HEK293T (cell line): ENCODE measurements at regions not wholly inside any gene's neighbourhood (a gene's known extent, or its start where the extent isn't known, plus 50 kb on each side); places are given as distances from the start of the nearest gene placed in this dataset.

ENCODE experiments used
- CTCF ChIA-PET: fragments of 350-600 bp; formaldehyde crosslinking; extraction: SDS; loops from one replicate; lab custom pipeline; 2021; ENCODE audit warnings: antibody characterized with exemption, inconsistent platforms; lab: Yijun Ruan, JAX
- POLR2A ChIA-PET: fragments of 350-600 bp; formaldehyde crosslinking; extraction: SDS; loops from one replicate; lab custom pipeline; 2020; ENCODE audit warnings: antibody characterized with exemption, inconsistent platforms; lab: Yijun Ruan, JAX
- DNase-seq: peaks from one replicate; pipeline ENCODE4 v3.0.0; 2012; ENCODE audit warnings: mixed read lengths; ENCODE audit errors: extremely low spot score
- ARNT ChIP-seq: fragments of 450-650 bp; IDR thresholded peaks from 2 replicates; pipeline ENCODE4 v1.6.1; 2017; ENCODE audit warnings: mild to moderate bottlenecking
- BHLHE40 ChIP-seq: fragments of 450-650 bp; IDR thresholded peaks from 2 replicates; pipeline ENCODE4 v1.6.1; 2016; ENCODE audit warnings: mild to moderate bottlenecking, moderate library complexity, borderline replicate concordance
- CTBP1 ChIP-seq: fragments of 450-650 bp; IDR thresholded peaks from 2 replicates; pipeline ENCODE4 v1.6.1; 2016; ENCODE audit warnings: borderline replicate concordance
- ELF4 ChIP-seq: fragments of 450-650 bp; IDR thresholded peaks from 2 replicates; pipeline ENCODE4 v1.6.1; 2017; ENCODE audit warnings: antibody characterized with exemption
- FOXA1 ChIP-seq: fragments of 450-650 bp; IDR thresholded peaks from 2 replicates; pipeline ENCODE4 v1.6.1; 2016; ENCODE audit warnings: mild to moderate bottlenecking
- FOXK2 ChIP-seq: fragments of 450-650 bp; IDR thresholded peaks from 2 replicates; pipeline ENCODE4 v1.6.1; 2016; ENCODE audit warnings: mild to moderate bottlenecking
- FOXM1 ChIP-seq: fragments of 450-650 bp; IDR thresholded peaks from 2 replicates; pipeline ENCODE4 v1.6.1; 2017; ENCODE audit warnings: mild to moderate bottlenecking, borderline replicate concordance
- HDGF ChIP-seq: fragments of 450-650 bp; IDR thresholded peaks from 2 replicates; pipeline ENCODE4 v1.6.1; 2017; ENCODE audit warnings: antibody characterized with exemption, borderline replicate concordance
- L3MBTL2 ChIP-seq: fragments of 450-650 bp; conservative IDR thresholded peaks from 2 replicates; pipeline ENCODE4 v1.6.1; 2016; ENCODE audit warnings: mild to moderate bottlenecking
- LEF1 ChIP-seq: fragments of 450-650 bp; IDR thresholded peaks from 2 replicates; pipeline ENCODE4 v1.6.1; 2017; ENCODE audit warnings: mild to moderate bottlenecking, borderline replicate concordance
- NFRKB ChIP-seq: fragments of 450-650 bp; IDR thresholded peaks from 2 replicates; pipeline ENCODE4 v1.6.1; 2016; ENCODE audit warnings: mild to moderate bottlenecking, moderate library complexity
- SP1 ChIP-seq: fragments of 450-650 bp; IDR thresholded peaks from 2 replicates; pipeline ENCODE4 v1.6.1; 2017
- SUZ12 ChIP-seq: fragments of 450-650 bp; IDR thresholded peaks from 2 replicates; pipeline ENCODE4 v1.6.1; 2016; ENCODE audit warnings: mild to moderate bottlenecking
- TARDBP ChIP-seq: fragments of 450-650 bp; IDR thresholded peaks from 2 replicates; pipeline ENCODE4 v1.6.1; 2016
- ZNF384 ChIP-seq: fragments of 450-650 bp; IDR thresholded peaks from 2 replicates; pipeline ENCODE4 v1.6.1; 2016
- TF ChIP-seq, protein P1 (sequence below): fragments of 450-650 bp; IDR thresholded peaks from 2 replicates; pipeline ENCODE4 v1.6.1; 2016

DNA sequence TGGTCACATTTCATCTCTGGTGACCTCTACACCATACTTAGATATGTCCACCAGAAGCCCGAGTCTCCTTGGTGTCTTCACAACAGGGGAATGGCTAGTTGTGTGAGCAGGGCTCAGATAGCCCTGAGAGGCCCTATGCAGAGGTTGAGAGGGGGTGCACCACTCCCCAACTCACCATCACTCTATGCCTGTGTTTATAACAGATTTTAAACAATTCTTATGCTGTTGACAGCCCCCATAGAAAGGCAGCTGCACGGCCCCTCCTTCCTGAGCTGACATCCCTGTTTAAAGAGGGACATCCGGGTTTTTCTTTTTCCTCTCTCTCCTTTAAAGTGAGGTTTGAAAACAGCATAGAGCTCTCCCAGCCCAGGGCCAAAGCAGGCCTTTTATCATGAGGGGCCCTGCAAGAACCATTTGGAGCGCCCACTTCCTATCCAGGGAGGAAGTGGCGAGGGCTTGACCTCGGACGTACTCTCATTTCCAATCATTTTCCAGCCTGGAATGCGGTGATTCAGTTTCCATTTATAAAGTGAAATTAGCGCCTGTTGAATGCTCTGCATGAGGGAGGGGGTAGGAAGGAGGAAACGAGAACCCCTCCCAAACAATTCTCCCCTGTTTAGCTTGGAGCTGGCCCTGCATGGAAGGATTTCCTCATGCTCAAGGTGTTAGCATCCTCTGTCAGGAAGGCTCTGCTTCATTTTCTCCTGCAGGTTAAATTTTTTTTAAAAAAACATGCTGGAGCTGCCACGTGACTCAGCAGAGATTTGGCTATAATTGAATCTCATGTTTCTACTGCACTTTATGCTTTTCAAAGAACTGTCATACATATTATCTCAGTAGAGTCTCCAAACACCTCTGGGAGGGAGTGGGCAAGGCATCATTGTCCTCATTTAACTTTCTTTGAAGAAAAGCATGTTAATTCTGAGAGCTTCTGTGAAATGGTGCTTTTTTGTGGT, 117.5 kb downstream of the DDX1 start:
- DNase-seq: no peak
- TF ChIP-seq NFRKB (no peak), CTBP1 (no peak), TARDBP (no peak), SP1 (no peak), HDGF (no peak), ELF4 (no peak), L3MBTL2 (no peak), FOXA1 (no peak), BHLHE40 (no peak), SUZ12 (no peak), ARNT (no peak), FOXK2 (no peak), LEF1 (no peak), ZNF384 (no peak), FOXM1 (no peak)
- TF ChIP-seq, protein P1, sequence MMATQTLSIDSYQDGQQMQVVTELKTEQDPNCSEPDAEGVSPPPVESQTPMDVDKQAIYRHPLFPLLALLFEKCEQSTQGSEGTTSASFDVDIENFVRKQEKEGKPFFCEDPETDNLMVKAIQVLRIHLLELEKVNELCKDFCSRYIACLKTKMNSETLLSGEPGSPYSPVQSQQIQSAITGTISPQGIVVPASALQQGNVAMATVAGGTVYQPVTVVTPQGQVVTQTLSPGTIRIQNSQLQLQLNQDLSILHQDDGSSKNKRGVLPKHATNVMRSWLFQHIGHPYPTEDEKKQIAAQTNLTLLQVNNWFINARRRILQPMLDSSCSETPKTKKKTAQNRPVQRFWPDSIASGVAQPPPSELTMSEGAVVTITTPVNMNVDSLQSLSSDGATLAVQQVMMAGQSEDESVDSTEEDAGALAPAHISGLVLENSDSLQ: no peak
- POLR2A ChIA-PET: no interaction called here
- CTCF ChIA-PET: no interaction called here

DNA sequence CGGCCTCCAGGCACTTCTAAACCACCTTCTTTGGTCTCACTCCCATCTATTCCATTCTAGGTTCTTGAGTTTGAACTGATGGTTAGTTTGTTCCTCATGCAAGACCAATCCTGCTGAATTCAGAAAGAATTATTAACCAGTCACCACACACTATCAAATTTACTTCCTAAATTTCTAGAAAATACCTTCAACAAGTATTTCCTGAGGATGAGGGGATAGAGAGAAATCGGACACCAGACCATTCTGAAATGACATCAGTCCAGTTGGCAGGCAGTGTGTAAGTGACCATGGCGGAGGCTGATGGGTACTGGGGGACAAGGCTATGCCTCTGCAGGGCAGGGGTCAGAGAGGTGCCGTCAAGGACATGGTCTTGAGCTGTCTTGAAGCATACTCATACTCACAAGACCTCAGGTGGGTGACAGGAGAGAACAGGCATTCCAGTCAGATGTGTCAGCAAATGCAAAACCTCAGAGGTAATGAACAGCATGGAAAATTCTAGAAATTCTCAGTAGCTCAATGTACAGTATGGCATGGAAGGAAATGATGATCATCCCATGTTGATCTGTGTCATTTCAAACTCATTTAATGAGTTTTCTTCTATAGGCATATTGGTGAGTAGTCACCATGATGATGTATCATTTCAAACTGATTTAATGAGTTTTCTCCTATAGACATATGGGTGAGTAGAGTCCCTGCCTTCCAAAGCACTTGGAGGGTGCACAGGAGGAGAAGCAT, 119.6 kb downstream of the DDX1 start:
- POLR2A ChIA-PET: no interaction called here

DNA sequence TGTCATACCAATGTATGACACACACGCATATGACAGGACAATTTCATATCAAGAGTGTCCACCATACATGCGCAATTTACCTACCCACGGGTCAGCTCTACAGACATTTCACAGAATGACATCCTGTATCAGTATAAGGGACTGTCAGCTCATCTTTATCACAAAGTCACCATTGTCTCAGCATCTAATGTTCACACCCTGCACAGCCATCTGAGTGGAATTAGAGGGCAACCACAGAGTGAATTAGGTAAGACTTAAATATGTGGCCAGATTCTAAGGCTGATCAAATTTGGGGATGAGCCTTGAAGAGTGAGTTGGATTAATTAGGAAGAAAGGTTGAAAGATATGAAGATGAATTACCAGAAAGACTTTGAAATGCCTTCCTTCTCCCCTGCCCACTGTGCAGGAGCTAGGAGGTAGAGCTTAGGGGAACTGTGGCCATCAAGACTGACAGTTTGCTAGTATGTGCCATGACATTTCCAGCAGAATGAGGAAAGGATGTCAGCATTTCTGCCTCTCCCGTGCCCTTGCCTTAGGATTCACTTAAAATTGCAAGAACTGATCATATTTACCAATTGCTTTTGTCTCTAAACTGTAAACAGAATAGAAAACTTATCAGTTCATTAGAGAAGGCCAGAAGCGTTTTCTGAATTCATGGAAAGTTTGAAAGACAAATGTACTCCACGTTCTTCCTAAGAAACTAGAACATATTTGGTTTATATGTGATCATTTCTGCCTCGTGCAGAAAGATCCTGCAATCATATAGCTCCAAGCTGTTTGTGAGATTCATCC, 121.1 kb downstream of the DDX1 start:
- TF ChIP-seq FOXM1 (no peak), LEF1 (no peak), ZNF384 (no peak), SUZ12 (no peak), BHLHE40 (no peak), ELF4 (no peak), NFRKB (no peak), L3MBTL2 (no peak), FOXK2 (no peak), ARNT (no peak), CTBP1 (no peak), FOXA1 (no peak)
- TF ChIP-seq, protein P1: no peak
- POLR2A ChIA-PET: no interaction called here
- DNase-seq: no peak
- CTCF ChIA-PET: no interaction called here

More for the DNA sequence above, 119.6 kb downstream of the DDX1 start:
- CTCF ChIA-PET: no interaction called here
- no peak for DNase-seq
- no peak for TF ChIP-seq TARDBP
- TF ChIP-seq, protein P1: no peak
- TF ChIP-seq FOXA1: no peak

DNA sequence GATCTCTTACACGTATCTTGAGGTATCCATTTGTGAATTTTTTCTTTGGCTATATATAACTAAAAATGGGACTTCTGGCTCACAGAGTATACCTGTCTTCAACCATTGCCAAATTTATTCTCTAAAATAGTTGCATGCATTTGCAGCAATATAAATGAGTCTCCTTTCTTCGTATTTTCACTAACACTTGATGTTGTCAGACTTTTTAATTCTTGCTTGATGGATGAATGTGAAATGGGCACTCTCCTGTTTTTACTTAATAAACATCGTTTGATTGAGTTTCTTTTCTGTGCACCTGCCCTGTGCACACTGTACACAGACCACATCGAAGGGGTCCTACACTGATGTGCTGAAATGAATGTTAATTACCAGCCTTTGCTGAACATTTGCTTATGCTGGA, 121.8 kb downstream of the DDX1 start:
- DNase-seq: no peak
- CTCF ChIA-PET: no interaction called here
- TF ChIP-seq CTBP1: no peak
- no peak for TF ChIP-seq HDGF
- TF ChIP-seq, protein P1: no peak
- TF ChIP-seq FOXA1: no peak
- TF ChIP-seq ELF4: no peak
- no peak for TF ChIP-seq ZNF384
- TF ChIP-seq TARDBP: no peak
- TF ChIP-seq L3MBTL2: no peak
- no peak for TF ChIP-seq SP1
- TF ChIP-seq LEF1: no peak
- no peak for TF ChIP-seq NFRKB
- TF ChIP-seq SUZ12: no peak
- TF ChIP-seq FOXK2: no peak
- no peak for TF ChIP-seq BHLHE40
- TF ChIP-seq ARNT: no peak
- TF ChIP-seq FOXM1: no peak
- POLR2A ChIA-PET: no interaction called here

DNA sequence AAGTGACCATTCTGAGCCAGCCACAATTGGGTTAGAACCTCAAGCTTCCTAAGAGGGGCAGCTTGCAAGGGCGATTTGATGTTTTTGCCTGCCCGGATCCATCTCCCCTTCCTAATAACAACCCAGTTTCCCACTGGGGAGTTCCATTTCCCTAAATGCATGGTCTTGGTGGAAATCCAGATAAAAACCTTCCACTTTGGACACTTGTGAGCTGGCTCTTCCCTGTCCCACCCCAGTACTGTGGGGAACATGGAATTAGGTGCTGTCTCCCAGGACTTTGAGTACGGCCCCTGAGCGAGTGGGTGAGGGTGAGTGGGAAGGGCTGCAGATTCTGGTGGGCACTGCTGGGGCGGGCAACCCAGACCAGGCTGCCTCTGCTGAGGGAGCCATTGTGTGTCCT, 122.3 kb downstream of the DDX1 start:
- TF ChIP-seq LEF1 (no peak), BHLHE40 (no peak), ARNT (no peak), TARDBP (no peak), FOXA1 (no peak), HDGF (no peak), FOXK2 (no peak), FOXM1 (no peak)
- no peak for DNase-seq
- ChIA-PET POLR2A (no interaction called here), CTCF (interaction anchor here (0.6 kb wide), 1 partner anchor 152 kb away, joined by 6 read pairs; no protein-coding TSS in a partner anchor)
